WTC11 (cell line): ENCODE measurements at regions not wholly inside any gene's neighbourhood (a gene's known extent, or its start where the extent isn't known, plus 50 kb on each side); places are given as distances from the start of the nearest gene placed in this dataset.

Experiments
- ATAC-seq: fragments of 200-7000 bp; cut with Tn5 transposase; 2 replicates; pipeline ENCODE4 v1.10.0; 2021; ENCODE audit warnings: mild to moderate bottlenecking, moderate library complexity
- CTCF ChIA-PET: fragments of 300-600 bp; sonication (Branson Sonifier 250); formaldehyde crosslinking; loops from one replicate; lab custom pipeline; 2021; ENCODE audit warnings: antibody characterized with exemption; lab: Charles Lee
- POLR2A ChIA-PET: fragments of 350-600 bp; sonication (Branson Sonifier 250); formaldehyde crosslinking; loops from one replicate; lab custom pipeline; 2021; ENCODE audit warnings: antibody characterized with exemption; lab: Charles Lee
- DNase-seq: peaks from one replicate; pipeline ENCODE4 v3.0.0; 2021; ENCODE audit warnings: low spot score
- H3K27ac Mint-ChIP-seq: 2 replicates; pipeline ENCODE4 v1.8.0; 2021; ENCODE audit warnings: mixed read lengths
- H3K27me3 Mint-ChIP-seq: 2 replicates; pipeline ENCODE4 v1.8.0; 2021; ENCODE audit warnings: low read depth, mild to moderate bottlenecking, moderate library complexity, mixed read lengths
- H3K36me3 Mint-ChIP-seq: 2 replicates; pipeline ENCODE4 v1.8.0; 2021; ENCODE audit warnings: mixed read lengths
- H3K4me1 Mint-ChIP-seq: 2 replicates; pipeline ENCODE4 v1.8.0; 2022; ENCODE audit warnings: mixed read lengths
- H3K4me3 Mint-ChIP-seq: 2 replicates; pipeline ENCODE4 v1.8.0; 2021; ENCODE audit warnings: mild to moderate bottlenecking, moderate library complexity, mixed read lengths
- H3K9me3 Mint-ChIP-seq: 2 replicates; pipeline ENCODE4 v1.8.0; 2021; ENCODE audit warnings: mixed read lengths
- ATF1 ChIP-seq: sonication (generic); formaldehyde crosslinking; IDR thresholded peaks from 2 replicates; pipeline ENCODE4 v1.8.1; 2023; ENCODE audit warnings: mild to moderate bottlenecking, moderate library complexity, missing genetic modification reagents
- ELF4 ChIP-seq: sonication (generic); formaldehyde crosslinking; IDR thresholded peaks from 2 replicates; pipeline ENCODE4 v1.8.1; 2022; ENCODE audit warnings: low read depth, mild to moderate bottlenecking, moderate library complexity, missing genetic modification reagents
- EMX1 ChIP-seq: fragments of 250-450 bp; sonication (Bioruptor Pico); IDR thresholded peaks from 2 replicates; pipeline ENCODE4 v1.8.0; 2021; ENCODE audit warnings: mild to moderate bottlenecking
- FOXK1 ChIP-seq: sonication (generic); formaldehyde crosslinking; IDR thresholded peaks from 2 replicates; pipeline ENCODE4 v1.8.0; 2022; ENCODE audit warnings: mild to moderate bottlenecking, moderate library complexity, missing genetic modification reagents
- GTF2I ChIP-seq: fragments of 250-450 bp; sonication (Bioruptor Pico); conservative IDR thresholded peaks from 2 replicates; pipeline ENCODE4 v1.4.0; 2021; ENCODE audit warnings: mild to moderate bottlenecking
- NR2C2 ChIP-seq: sonication (generic); formaldehyde crosslinking; IDR thresholded peaks from 2 replicates; pipeline ENCODE4 v1.8.0; 2022; ENCODE audit warnings: mild to moderate bottlenecking, missing genetic modification reagents
- TEAD4 ChIP-seq: sonication (generic); formaldehyde crosslinking; IDR thresholded peaks from 2 replicates; pipeline ENCODE4 v1.8.0; 2022; ENCODE audit warnings: mild to moderate bottlenecking, missing genetic modification reagents
- ZNF121 ChIP-seq: sonication (generic); formaldehyde crosslinking; IDR thresholded peaks from 2 replicates; pipeline ENCODE4 v1.8.0; 2023; ENCODE audit warnings: missing genetic modification reagents
- ZNF396 ChIP-seq: fragments of 250-450 bp; sonication (Bioruptor Pico); IDR thresholded peaks from 2 replicates; pipeline ENCODE4 v1.8.0; 2021; ENCODE audit warnings: mild to moderate bottlenecking, moderate library complexity, borderline replicate concordance
- TF ChIP-seq, protein P1 (sequence below): sonication (generic); formaldehyde crosslinking; IDR thresholded peaks from 2 replicates; pipeline ENCODE4 v1.8.1; 2022; ENCODE audit warnings: missing genetic modification reagents, borderline replicate concordance
- TF ChIP-seq, protein P2 (sequence below): sonication (generic); formaldehyde crosslinking; IDR thresholded peaks from 2 replicates; pipeline ENCODE4 v1.8.0; 2022; ENCODE audit warnings: mild to moderate bottlenecking, missing genetic modification reagents
- TF ChIP-seq, protein P3 (sequence below): fragments of 250-450 bp; sonication (Bioruptor Pico); IDR thresholded peaks from 2 replicates; pipeline ENCODE4 v1.9.0; 2021; ENCODE audit warnings: moderate library complexity, mild to moderate bottlenecking, inconsistent platforms, borderline replicate concordance
- TF ChIP-seq, protein P4 (sequence below): fragments of 250-450 bp; sonication (Bioruptor Pico); IDR thresholded peaks from 2 replicates; pipeline ENCODE4 v1.8.0; 2021; ENCODE audit warnings: mild to moderate bottlenecking
- TF ChIP-seq, protein P5 (sequence below): sonication (generic); formaldehyde crosslinking; IDR thresholded peaks from 2 replicates; pipeline ENCODE4 v1.8.1; 2023; ENCODE audit warnings: mild to moderate bottlenecking, missing genetic modification reagents
- TF ChIP-seq, protein P6 (sequence below): sonication (generic); formaldehyde crosslinking; IDR thresholded peaks from 2 replicates; pipeline ENCODE4 v1.8.0; 2023; ENCODE audit warnings: mild to moderate bottlenecking, missing genetic modification reagents
- TF ChIP-seq, protein P7 (sequence below): sonication (generic); formaldehyde crosslinking; IDR thresholded peaks from 2 replicates; pipeline ENCODE4 v1.8.1; 2022; ENCODE audit warnings: mild to moderate bottlenecking, moderate library complexity, missing genetic modification reagents
- TF ChIP-seq, protein P8 (sequence below): sonication (generic); formaldehyde crosslinking; IDR thresholded peaks from 2 replicates; pipeline ENCODE4 v1.8.0; 2023; ENCODE audit warnings: missing genetic modification reagents, mild to moderate bottlenecking, borderline replicate concordance
- TF ChIP-seq, protein P9 (sequence below): sonication (generic); formaldehyde crosslinking; IDR thresholded peaks from 2 replicates; pipeline ENCODE4 v1.8.1; 2022; ENCODE audit warnings: mild to moderate bottlenecking, missing genetic modification reagents, moderate library complexity, borderline replicate concordance

DNA sequence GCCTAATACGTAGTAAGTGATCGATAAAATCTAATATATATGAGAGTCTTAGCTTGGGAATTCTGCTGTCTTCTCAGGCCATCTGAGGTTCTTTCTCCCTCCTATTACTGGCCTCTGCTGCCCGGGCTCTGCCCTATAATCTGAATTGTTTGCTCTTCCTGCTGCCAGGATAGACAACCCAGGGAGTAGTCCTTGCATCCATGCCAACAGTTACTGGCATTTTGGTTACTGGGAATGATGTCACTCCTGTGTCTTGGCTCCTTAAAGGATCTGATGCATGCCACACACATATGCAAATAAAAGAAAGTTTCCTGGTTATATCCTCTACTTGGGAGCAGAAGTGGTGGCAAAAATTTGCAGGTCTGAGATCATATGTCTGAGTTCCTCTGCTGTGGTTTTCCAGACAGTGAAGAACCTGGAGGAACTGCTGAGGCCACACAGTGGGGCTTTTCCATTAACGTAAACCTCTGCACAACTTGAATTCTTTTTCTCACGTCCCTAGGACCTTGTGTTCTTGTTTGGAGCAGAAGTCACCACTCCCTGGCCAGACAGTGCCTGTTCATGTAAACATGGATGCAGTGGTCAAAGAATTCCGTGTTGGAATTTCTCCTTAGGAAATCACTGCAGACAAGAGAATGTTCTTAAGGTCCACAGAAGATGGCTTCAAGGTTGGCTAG lies 320.6 kb upstream of the TBX3 start:
- peaks cover 6% of the 10 kb centered on the region; the same call in 1 of the 2 replicates for H3K9me3 Mint-ChIP-seq
- DNase-seq (no peak), ATAC-seq (no peak)
- no peak overlapping the region for H3K4me3 Mint-ChIP-seq
- no peak for TF ChIP-seq FOXK1 (CRISPR knock-in tag)
- TF ChIP-seq NR2C2 (CRISPR knock-in tag): no peak
- TF ChIP-seq, protein P1, sequence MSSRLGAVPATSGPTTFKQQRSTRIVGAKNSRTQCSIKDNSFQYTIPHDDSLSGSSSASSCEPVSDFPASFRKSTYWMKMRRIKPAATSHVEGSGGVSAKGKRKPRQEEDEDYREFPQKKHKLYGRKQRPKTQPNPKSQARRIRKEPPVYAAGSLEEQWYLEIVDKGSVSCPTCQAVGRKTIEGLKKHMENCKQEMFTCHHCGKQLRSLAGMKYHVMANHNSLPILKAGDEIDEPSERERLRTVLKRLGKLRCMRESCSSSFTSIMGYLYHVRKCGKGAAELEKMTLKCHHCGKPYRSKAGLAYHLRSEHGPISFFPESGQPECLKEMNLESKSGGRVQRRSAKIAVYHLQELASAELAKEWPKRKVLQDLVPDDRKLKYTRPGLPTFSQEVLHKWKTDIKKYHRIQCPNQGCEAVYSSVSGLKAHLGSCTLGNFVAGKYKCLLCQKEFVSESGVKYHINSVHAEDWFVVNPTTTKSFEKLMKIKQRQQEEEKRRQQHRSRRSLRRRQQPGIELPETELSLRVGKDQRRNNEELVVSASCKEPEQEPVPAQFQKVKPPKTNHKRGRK (CRISPR knock-in tag): no peak
- TF ChIP-seq, protein P2, sequence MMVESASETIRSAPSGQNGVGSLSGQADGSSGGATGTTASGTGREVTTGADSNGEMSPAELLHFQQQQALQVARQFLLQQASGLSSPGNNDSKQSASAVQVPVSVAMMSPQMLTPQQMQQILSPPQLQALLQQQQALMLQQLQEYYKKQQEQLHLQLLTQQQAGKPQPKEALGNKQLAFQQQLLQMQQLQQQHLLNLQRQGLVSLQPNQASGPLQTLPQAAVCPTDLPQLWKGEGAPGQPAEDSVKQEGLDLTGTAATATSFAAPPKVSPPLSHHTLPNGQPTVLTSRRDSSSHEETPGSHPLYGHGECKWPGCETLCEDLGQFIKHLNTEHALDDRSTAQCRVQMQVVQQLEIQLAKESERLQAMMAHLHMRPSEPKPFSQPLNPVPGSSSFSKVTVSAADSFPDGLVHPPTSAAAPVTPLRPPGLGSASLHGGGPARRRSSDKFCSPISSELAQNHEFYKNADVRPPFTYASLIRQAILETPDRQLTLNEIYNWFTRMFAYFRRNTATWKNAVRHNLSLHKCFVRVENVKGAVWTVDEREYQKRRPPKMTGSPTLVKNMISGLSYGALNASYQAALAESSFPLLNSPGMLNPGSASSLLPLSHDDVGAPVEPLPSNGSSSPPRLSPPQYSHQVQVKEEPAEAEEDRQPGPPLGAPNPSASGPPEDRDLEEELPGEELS: no peak
- TF ChIP-seq, protein P3, sequence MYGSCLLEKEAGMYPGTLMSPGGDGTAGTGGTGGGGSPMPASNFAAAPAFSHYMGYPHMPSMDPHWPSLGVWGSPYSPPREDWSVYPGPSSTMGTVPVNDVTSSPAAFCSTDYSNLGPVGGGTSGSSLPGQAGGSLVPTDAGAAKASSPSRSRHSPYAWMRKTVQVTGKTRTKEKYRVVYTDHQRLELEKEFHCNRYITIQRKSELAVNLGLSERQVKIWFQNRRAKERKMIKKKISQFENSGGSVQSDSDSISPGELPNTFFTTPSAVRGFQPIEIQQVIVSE: no peak
- TF ChIP-seq TEAD4 (CRISPR knock-in tag): no peak
- no peak for TF ChIP-seq EMX1 (CRISPR knock-in tag)
- TF ChIP-seq, protein P4, sequence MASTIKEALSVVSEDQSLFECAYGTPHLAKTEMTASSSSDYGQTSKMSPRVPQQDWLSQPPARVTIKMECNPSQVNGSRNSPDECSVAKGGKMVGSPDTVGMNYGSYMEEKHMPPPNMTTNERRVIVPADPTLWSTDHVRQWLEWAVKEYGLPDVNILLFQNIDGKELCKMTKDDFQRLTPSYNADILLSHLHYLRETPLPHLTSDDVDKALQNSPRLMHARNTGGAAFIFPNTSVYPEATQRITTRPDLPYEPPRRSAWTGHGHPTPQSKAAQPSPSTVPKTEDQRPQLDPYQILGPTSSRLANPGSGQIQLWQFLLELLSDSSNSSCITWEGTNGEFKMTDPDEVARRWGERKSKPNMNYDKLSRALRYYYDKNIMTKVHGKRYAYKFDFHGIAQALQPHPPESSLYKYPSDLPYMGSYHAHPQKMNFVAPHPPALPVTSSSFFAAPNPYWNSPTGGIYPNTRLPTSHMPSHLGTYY (CRISPR knock-in tag): no peak
- no peak overlapping the region for H3K27ac Mint-ChIP-seq
- POLR2A ChIA-PET: no interaction called here
- H3K4me1 Mint-ChIP-seq: no peaks in the 10 kb centered on the region; the same call in 1 of the 2 replicates
- H3K27me3 Mint-ChIP-seq: no peaks in the 10 kb centered on the region; the same call in 1 of the 2 replicates
- H3K36me3 Mint-ChIP-seq: no peaks in the 10 kb centered on the region
- CTCF ChIA-PET: no interaction called here

DNA sequence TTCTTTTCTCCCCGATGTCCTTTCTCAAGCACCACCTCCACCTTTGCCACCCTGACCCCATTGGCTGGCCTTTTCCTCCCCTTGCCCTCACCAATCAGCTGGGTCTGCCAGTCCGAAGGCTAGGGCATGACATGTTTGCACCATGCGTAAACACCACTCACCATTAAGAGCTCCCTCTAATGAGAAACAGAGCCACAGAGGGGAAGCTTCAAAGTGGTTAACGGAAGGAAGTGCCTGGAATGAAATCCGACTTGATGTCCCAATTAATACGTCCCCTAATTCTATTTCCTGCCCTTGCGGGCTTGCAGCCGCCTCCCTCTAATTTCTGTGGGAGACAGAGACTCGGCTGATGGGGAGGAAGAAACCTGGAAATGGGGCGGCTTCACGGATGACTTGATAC lies 318.5 kb upstream of the TBX3 start:
- Mint-ChIP-seq H3K27ac (no peak overlapping the region), H3K36me3 (no peaks in the 10 kb centered on the region), H3K27me3 (no peaks in the 10 kb centered on the region; the same call in 1 of the 2 replicates), H3K9me3 (peaks cover 5% of the 10 kb centered on the region; the same call in 1 of the 2 replicates), H3K4me3 (no peak overlapping the region), H3K4me1 (no peaks in the 10 kb centered on the region; the same call in 1 of the 2 replicates)
- ChIA-PET POLR2A (no interaction called here), CTCF (no interaction called here)
- ATAC-seq: no peak
- DNase-seq: no peak
- TF ChIP-seq, protein P5, sequence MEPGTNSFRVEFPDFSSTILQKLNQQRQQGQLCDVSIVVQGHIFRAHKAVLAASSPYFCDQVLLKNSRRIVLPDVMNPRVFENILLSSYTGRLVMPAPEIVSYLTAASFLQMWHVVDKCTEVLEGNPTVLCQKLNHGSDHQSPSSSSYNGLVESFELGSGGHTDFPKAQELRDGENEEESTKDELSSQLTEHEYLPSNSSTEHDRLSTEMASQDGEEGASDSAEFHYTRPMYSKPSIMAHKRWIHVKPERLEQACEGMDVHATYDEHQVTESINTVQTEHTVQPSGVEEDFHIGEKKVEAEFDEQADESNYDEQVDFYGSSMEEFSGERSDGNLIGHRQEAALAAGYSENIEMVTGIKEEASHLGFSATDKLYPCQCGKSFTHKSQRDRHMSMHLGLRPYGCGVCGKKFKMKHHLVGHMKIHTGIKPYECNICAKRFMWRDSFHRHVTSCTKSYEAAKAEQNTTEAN (CRISPR knock-in tag): no peak
- TF ChIP-seq ZNF396 (CRISPR knock-in tag) (no peak), ZNF121 (CRISPR knock-in tag) (no peak), ATF1 (CRISPR knock-in tag) (no peak), ELF4 (no peak), GTF2I (CRISPR knock-in tag) (no peak)
- TF ChIP-seq, protein P6, sequence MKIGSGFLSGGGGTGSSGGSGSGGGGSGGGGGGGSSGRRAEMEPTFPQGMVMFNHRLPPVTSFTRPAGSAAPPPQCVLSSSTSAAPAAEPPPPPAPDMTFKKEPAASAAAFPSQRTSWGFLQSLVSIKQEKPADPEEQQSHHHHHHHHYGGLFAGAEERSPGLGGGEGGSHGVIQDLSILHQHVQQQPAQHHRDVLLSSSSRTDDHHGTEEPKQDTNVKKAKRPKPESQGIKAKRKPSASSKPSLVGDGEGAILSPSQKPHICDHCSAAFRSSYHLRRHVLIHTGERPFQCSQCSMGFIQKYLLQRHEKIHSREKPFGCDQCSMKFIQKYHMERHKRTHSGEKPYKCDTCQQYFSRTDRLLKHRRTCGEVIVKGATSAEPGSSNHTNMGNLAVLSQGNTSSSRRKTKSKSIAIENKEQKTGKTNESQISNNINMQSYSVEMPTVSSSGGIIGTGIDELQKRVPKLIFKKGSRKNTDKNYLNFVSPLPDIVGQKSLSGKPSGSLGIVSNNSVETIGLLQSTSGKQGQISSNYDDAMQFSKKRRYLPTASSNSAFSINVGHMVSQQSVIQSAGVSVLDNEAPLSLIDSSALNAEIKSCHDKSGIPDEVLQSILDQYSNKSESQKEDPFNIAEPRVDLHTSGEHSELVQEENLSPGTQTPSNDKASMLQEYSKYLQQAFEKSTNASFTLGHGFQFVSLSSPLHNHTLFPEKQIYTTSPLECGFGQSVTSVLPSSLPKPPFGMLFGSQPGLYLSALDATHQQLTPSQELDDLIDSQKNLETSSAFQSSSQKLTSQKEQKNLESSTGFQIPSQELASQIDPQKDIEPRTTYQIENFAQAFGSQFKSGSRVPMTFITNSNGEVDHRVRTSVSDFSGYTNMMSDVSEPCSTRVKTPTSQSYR (CRISPR knock-in tag): no peak
- TF ChIP-seq, protein P7, sequence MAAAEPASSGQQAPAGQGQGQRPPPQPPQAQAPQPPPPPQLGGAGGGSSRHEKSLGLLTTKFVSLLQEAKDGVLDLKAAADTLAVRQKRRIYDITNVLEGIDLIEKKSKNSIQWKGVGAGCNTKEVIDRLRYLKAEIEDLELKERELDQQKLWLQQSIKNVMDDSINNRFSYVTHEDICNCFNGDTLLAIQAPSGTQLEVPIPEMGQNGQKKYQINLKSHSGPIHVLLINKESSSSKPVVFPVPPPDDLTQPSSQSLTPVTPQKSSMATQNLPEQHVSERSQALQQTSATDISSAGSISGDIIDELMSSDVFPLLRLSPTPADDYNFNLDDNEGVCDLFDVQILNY (CRISPR knock-in tag): no peak
- TF ChIP-seq, protein P8, sequence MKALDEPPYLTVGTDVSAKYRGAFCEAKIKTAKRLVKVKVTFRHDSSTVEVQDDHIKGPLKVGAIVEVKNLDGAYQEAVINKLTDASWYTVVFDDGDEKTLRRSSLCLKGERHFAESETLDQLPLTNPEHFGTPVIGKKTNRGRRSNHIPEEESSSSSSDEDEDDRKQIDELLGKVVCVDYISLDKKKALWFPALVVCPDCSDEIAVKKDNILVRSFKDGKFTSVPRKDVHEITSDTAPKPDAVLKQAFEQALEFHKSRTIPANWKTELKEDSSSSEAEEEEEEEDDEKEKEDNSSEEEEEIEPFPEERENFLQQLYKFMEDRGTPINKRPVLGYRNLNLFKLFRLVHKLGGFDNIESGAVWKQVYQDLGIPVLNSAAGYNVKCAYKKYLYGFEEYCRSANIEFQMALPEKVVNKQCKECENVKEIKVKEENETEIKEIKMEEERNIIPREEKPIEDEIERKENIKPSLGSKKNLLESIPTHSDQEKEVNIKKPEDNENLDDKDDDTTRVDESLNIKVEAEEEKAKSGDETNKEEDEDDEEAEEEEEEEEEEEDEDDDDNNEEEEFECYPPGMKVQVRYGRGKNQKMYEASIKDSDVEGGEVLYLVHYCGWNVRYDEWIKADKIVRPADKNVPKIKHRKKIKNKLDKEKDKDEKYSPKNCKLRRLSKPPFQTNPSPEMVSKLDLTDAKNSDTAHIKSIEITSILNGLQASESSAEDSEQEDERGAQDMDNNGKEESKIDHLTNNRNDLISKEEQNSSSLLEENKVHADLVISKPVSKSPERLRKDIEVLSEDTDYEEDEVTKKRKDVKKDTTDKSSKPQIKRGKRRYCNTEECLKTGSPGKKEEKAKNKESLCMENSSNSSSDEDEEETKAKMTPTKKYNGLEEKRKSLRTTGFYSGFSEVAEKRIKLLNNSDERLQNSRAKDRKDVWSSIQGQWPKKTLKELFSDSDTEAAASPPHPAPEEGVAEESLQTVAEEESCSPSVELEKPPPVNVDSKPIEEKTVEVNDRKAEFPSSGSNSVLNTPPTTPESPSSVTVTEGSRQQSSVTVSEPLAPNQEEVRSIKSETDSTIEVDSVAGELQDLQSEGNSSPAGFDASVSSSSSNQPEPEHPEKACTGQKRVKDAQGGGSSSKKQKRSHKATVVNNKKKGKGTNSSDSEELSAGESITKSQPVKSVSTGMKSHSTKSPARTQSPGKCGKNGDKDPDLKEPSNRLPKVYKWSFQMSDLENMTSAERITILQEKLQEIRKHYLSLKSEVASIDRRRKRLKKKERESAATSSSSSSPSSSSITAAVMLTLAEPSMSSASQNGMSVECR (CRISPR knock-in tag): no peak
- TF ChIP-seq, protein P9, sequence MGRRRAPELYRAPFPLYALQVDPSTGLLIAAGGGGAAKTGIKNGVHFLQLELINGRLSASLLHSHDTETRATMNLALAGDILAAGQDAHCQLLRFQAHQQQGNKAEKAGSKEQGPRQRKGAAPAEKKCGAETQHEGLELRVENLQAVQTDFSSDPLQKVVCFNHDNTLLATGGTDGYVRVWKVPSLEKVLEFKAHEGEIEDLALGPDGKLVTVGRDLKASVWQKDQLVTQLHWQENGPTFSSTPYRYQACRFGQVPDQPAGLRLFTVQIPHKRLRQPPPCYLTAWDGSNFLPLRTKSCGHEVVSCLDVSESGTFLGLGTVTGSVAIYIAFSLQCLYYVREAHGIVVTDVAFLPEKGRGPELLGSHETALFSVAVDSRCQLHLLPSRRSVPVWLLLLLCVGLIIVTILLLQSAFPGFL (CRISPR knock-in tag): no peak
